HFFc6 (cell line): ENCODE measurements at regions not wholly inside any gene's neighbourhood (a gene's known extent, or its start where the extent isn't known, plus 50 kb on each side); places are given as distances from the start of the nearest gene placed in this dataset.

Source experiments
- DNase-seq: peaks from one replicate; pipeline ENCODE4 v3.0.0-alpha.2; 2018
- H3K27ac Mint-ChIP-seq: 2 replicates; pipeline ENCODE4 v1.8.0; 2020; ENCODE audit warnings: mild to moderate bottlenecking, mixed read lengths
- H3K27me3 Mint-ChIP-seq: 2 replicates; pipeline ENCODE4 v1.8.0; 2021; ENCODE audit warnings: mild to moderate bottlenecking, moderate library complexity, mixed read lengths; ENCODE audit not compliant: insufficient read depth
- H3K36me3 Mint-ChIP-seq: 2 replicates; pipeline ENCODE4 v1.8.0; 2021; ENCODE audit warnings: low read depth, mixed read lengths
- H3K4me1 Mint-ChIP-seq: 2 replicates; pipeline ENCODE4 v1.8.0; 2020; ENCODE audit warnings: low read depth, mixed read lengths
- H3K4me3 Mint-ChIP-seq: 2 replicates; pipeline ENCODE4 v1.8.0; 2020; ENCODE audit warnings: mild to moderate bottlenecking, moderate library complexity, mixed read lengths
- H3K9me3 Mint-ChIP-seq: 2 replicates; pipeline ENCODE4 v1.8.0; 2020; ENCODE audit warnings: mild to moderate bottlenecking, mixed read lengths
- TF ChIP-seq, protein P1 (sequence below): fragments of 200-600 bp; sonication (generic); IDR thresholded peaks from 2 replicates; pipeline ENCODE4 v1.5.0; 2021; ENCODE audit warnings: antibody characterized with exemption, mild to moderate bottlenecking

DNA sequence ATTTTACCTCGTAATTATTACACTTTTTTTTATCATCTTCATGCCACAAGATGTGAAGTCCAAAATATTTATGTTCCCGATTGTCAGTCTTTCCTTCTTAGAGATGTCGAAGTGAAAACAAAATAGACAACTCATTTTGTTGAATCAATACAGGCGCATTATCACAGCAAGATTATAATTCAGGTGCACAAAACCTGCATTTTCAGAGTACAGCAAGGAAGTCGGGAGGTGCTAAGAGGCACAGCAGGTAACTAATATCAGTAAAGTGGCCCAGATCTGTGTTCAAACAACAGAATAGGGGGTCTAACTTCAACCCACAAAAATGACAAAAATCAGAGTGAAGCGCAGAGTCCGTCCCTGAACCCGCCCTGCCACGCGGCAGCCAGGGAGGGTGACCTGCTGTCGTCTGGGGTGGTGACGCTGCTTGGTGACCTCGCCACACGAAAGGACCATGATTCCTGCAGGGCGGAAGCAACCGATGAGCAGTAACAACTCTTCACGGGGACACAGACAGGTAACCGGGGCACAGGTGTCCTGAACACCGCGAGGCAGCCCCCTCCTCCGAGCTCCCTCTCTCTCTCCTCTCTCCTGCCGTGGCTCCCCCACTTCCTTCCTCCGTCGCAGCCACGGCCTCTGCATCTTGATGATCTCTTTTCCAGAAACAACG is 50.9 kb upstream of the SPACA7 start:
- Mint-ChIP-seq H3K9me3 (peaks cover 57% of the 10 kb centered on the region), H3K27ac (no peak overlapping the region), H3K4me3 (no peak overlapping the region), H3K4me1 (no peaks in the 10 kb centered on the region), H3K27me3 (peaks cover 2% of the 10 kb centered on the region; the same call in 1 of the 2 replicates), H3K36me3 (peaks cover 5% of the 10 kb centered on the region; the same call in 1 of the 2 replicates)
- DNase-seq: no peak
- TF ChIP-seq, protein P1, sequence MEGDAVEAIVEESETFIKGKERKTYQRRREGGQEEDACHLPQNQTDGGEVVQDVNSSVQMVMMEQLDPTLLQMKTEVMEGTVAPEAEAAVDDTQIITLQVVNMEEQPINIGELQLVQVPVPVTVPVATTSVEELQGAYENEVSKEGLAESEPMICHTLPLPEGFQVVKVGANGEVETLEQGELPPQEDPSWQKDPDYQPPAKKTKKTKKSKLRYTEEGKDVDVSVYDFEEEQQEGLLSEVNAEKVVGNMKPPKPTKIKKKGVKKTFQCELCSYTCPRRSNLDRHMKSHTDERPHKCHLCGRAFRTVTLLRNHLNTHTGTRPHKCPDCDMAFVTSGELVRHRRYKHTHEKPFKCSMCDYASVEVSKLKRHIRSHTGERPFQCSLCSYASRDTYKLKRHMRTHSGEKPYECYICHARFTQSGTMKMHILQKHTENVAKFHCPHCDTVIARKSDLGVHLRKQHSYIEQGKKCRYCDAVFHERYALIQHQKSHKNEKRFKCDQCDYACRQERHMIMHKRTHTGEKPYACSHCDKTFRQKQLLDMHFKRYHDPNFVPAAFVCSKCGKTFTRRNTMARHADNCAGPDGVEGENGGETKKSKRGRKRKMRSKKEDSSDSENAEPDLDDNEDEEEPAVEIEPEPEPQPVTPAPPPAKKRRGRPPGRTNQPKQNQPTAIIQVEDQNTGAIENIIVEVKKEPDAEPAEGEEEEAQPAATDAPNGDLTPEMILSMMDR: no peak

DNA sequence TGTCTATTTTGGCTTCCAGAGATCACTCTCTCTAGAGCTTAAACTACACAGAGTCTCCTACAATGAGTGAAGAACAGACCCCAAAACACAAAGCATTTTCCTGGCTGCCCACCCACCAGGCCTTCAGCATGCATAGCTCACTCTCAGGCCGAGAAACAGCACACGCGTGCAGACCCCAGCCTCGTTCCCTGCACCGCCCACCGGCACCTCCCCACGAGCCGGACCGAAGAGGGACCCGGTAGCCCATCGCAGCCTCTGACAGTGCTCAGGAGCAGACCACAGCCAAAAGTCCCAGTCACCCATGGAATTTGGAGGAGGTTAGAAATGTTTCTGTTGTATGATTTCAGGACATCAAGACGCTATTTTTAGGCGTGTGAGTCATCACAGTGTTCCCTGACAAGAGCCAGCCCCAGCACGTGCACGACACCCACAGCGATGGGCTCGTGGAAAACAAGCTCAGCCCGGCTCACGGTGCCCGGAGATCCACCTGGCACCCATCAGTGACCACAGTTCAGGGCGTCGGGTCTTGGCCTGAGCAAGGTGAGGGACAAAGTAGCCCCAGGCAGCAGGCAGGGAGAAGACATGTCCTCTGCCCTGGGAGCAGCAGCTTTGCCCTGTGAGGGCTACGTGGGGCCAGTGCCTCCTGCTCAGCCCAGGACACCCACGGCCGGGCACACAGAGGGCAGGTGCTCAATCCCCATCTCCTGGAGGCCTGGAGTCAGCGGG is 50.1 kb upstream of the SPACA7 start:
- H3K27ac Mint-ChIP-seq: no peak overlapping the region
- TF ChIP-seq, protein P1: no peak
- peaks cover 56% of the 10 kb centered on the region for H3K9me3 Mint-ChIP-seq
- no peak for DNase-seq
- no peak overlapping the region for H3K4me3 Mint-ChIP-seq
- H3K36me3 Mint-ChIP-seq: peaks cover 5% of the 10 kb centered on the region; the same call in 1 of the 2 replicates
- no peaks in the 10 kb centered on the region for H3K4me1 Mint-ChIP-seq
- H3K27me3 Mint-ChIP-seq: peaks cover 2% of the 10 kb centered on the region; the same call in 1 of the 2 replicates
